GM23248 (cell line): ENCODE measurements at regions not wholly inside any gene's neighbourhood (a gene's known extent, or its start where the extent isn't known, plus 50 kb on each side); places are given as distances from the start of the nearest gene placed in this dataset.

Source experiments
- DNase-seq: peaks from one replicate; pipeline ENCODE4 v3.0.0-alpha.2; 2015
- H2AFZ ChIP-seq: fragments of 200-600 bp; sonication (generic); 2 replicates; pipeline ENCODE4 v1.6.1; 2016; ENCODE audit warnings: antibody characterized with exemption
- H3F3A ChIP-seq: fragments of 200-600 bp; sonication (generic); 2 replicates; pipeline ENCODE4 v1.6.1; 2016; ENCODE audit warnings: mild to moderate bottlenecking, antibody characterized with exemption, mixed run types; ENCODE audit not compliant: insufficient read depth
- H3K27ac ChIP-seq: fragments of 200-600 bp; sonication (generic); 2 replicates; pipeline ENCODE4 v1.5.1; 2016; ENCODE audit warnings: mild to moderate bottlenecking
- H3K27me3 ChIP-seq: fragments of 200-600 bp; sonication (generic); replicated peaks from 2 replicates; pipeline ENCODE4 v1.6.1; 2016; ENCODE audit warnings: mild to moderate bottlenecking; ENCODE audit not compliant: insufficient read depth
- H3K36me3 ChIP-seq: fragments of 200-600 bp; sonication (generic); 2 replicates; pipeline ENCODE4 v1.6.1; 2016; ENCODE audit warnings: low read depth, mild to moderate bottlenecking
- H3K4me1 ChIP-seq: fragments of 200-600 bp; sonication (generic); 2 replicates; pipeline ENCODE4 v1.6.1; 2016; ENCODE audit warnings: mild to moderate bottlenecking; ENCODE audit not compliant: insufficient read depth
- H3K4me2 ChIP-seq: fragments of 200-600 bp; sonication (generic); one replicate; pipeline ENCODE4 v1.6.1; 2016; ENCODE audit warnings: mild to moderate bottlenecking; ENCODE audit not compliant: unreplicated experiment
- H3K4me3 ChIP-seq: fragments of 200-600 bp; sonication (generic); 2 replicates; pipeline ENCODE4 v1.5.1; 2016; ENCODE audit warnings: mild to moderate bottlenecking
- H3K79me2 ChIP-seq: fragments of 200-600 bp; sonication (generic); 2 replicates; pipeline ENCODE4 v1.6.1; 2016; ENCODE audit warnings: mild to moderate bottlenecking; ENCODE audit not compliant: insufficient read depth
- H3K9ac ChIP-seq: fragments of 200-600 bp; sonication (generic); 2 replicates; pipeline ENCODE4 v1.6.1; 2016; ENCODE audit warnings: mild to moderate bottlenecking
- H3K9me2 ChIP-seq: fragments of 200-600 bp; sonication (generic); 2 replicates; pipeline ENCODE4 v1.6.1; 2016; ENCODE audit warnings: mixed run types, mild to moderate bottlenecking, moderate library complexity; ENCODE audit not compliant: insufficient read depth
- H3K9me3 ChIP-seq: fragments of 200-600 bp; sonication (generic); one replicate; pipeline ENCODE4 v1.6.1; 2017; ENCODE audit warnings: low read depth
- H4K20me1 ChIP-seq: fragments of 200-600 bp; sonication (generic); 2 replicates; pipeline ENCODE4 v1.6.0; 2016; ENCODE audit not compliant: insufficient read depth
- EZH2 ChIP-seq: fragments of 200-600 bp; sonication (generic); IDR thresholded peaks from 2 replicates; pipeline ENCODE4 v1.6.1; 2018; ENCODE audit warnings: antibody characterized with exemption, mild to moderate bottlenecking; ENCODE audit not compliant: insufficient read depth, poor library complexity, severe bottlenecking
- EZH2phosphoT487 ChIP-seq: fragments of 200-600 bp; sonication (generic); IDR thresholded peaks from 2 replicates; pipeline ENCODE4 v1.6.1; 2018; ENCODE audit warnings: antibody characterized with exemption, moderate library complexity, mild to moderate bottlenecking, low read depth; ENCODE audit not compliant: insufficient read depth
- WGBS, 2 experiments: methylation state at CpG; one replicate each; pipeline ENCODE4 v1.1.6; 2015 to 2017; ENCODE audit warnings: low lambda C conversion rate in 2 of 2, low coverage in 1 of 2; ENCODE audit errors: missing lambda C conversion rate in 2 of 2; 5-methylcytosine and 5-hydroxymethylcytosine counted together
- in situ Hi-C: fragments of 300-500 bp; cut with MboI; formaldehyde crosslinking; loops from 2 replicates; pipeline ENCODE4 v1.15.0; 2020

GRCh38 chr4:177945268-177945667 is 503.0 kb upstream of the AGA start:
- Histone ChIP-seq H3K79me2 (no peaks in the 10 kb centered on the region), H2AFZ (no peak overlapping the region), H3K9me3 (no peaks in the 10 kb centered on the region), H3F3A (no peaks in the 10 kb centered on the region), H3K4me3 (no peak overlapping the region), H3K9me2 (no peaks in the 10 kb centered on the region), H3K9ac (no peak overlapping the region), H4K20me1 (no peaks in the 10 kb centered on the region), H3K4me1 (no peaks in the 10 kb centered on the region), H3K4me2 (no peak overlapping the region), H3K27me3 (no peaks in the 10 kb centered on the region), H3K36me3 (no peaks in the 10 kb centered on the region), H3K27ac (no peak overlapping the region)
- DNase-seq: no peak
- TF ChIP-seq EZH2phosphoT487: no peak
- no peak for TF ChIP-seq EZH2
- in situ Hi-C loops: no loop called here
- WGBS, 2 experiments: 0 to 16% methylated on average over 2 of the region's 2 CpGs

- Histone ChIP-seq H3F3A (no peaks in the 10 kb centered on the region), H3K9me3 (no peaks in the 10 kb centered on the region), H4K20me1 (no peaks in the 10 kb centered on the region), H3K79me2 (no peaks in the 10 kb centered on the region), H3K9ac (no peak overlapping the region), H3K4me3 (no peak overlapping the region), H3K27me3 (no peaks in the 10 kb centered on the region), H3K36me3 (no peaks in the 10 kb centered on the region), H3K4me1 (no peaks in the 10 kb centered on the region), H3K27ac (no peak overlapping the region), H2AFZ (no peak overlapping the region), H3K4me2 (no peak overlapping the region), H3K9me2 (no peaks in the 10 kb centered on the region)
- in situ Hi-C loops: no loop called here
- WGBS, 2 experiments: 24 to 25% methylated on average over 1 of the region's 1 CpG
- DNase-seq: no peak
- no peak for TF ChIP-seq EZH2
- TF ChIP-seq EZH2phosphoT487: no peak
These were observed 505.4 kb upstream of the AGA start for GRCh38 chr4:177947607-177948006.

DNA sequence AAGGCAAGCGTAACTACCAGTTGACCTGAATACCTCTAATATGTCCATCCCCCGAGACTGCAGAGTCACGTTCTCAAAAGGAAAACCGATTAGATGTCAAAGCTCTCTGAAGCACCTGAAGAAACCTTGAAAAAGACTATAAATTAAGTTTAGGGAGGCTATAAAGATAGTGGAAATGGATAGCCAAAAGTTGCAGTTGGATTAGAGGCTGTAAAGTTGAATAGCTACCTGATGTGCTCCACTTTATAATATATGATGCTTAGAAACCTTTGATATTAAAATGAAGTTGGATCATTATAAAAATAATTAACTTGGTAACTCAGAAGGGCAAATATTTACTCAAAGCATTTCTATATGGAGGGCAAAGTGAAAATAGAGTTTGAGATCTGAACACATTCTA is 506.6 kb upstream of the AGA start:
- Histone ChIP-seq H3K79me2 (no peaks in the 10 kb centered on the region), H3K36me3 (no peaks in the 10 kb centered on the region), H2AFZ (no peak overlapping the region), H3F3A (no peaks in the 10 kb centered on the region), H3K4me3 (no peak overlapping the region), H3K9ac (no peak overlapping the region), H3K4me1 (no peaks in the 10 kb centered on the region), H3K9me3 (no peaks in the 10 kb centered on the region), H3K27me3 (no peaks in the 10 kb centered on the region), H3K4me2 (no peak overlapping the region), H3K9me2 (no peaks in the 10 kb centered on the region), H4K20me1 (no peaks in the 10 kb centered on the region), H3K27ac (no peak overlapping the region)
- 28 to 34% methylated on average over 4 of the region's 4 CpGs for WGBS, 2 experiments
- TF ChIP-seq EZH2 (no peak), EZH2phosphoT487 (no peak)
- DNase-seq: no peak
- in situ Hi-C loops: no loop called here

- no peak for DNase-seq
- H4K20me1 ChIP-seq: no peaks in the 10 kb centered on the region
- no peaks in the 10 kb centered on the region for H3K9me2 ChIP-seq
- H3K9ac ChIP-seq: no peak overlapping the region
- H3K4me2 ChIP-seq: no peak overlapping the region
- H3K27me3 ChIP-seq: no peaks in the 10 kb centered on the region
- no peak for TF ChIP-seq EZH2phosphoT487
- no peaks in the 10 kb centered on the region for H3K9me3 ChIP-seq
- H3K4me3 ChIP-seq: no peak overlapping the region
- in situ Hi-C loops: no loop called here
- no peaks in the 10 kb centered on the region for H3F3A ChIP-seq
- no peak overlapping the region for H3K27ac ChIP-seq
- no peaks in the 10 kb centered on the region for H3K4me1 ChIP-seq
- no peaks in the 10 kb centered on the region for H3K36me3 ChIP-seq
- no peaks in the 10 kb centered on the region for H3K79me2 ChIP-seq
- H2AFZ ChIP-seq: no peak overlapping the region
- WGBS, 2 experiments: 51% methylated on average over 2 of the region's 2 CpGs
These were observed 508.8 kb upstream of the AGA start for GRCh38 chr4:177951026-177951425.

- Histone ChIP-seq H3K9me3 (no peaks in the 10 kb centered on the region), H4K20me1 (no peaks in the 10 kb centered on the region), H3K4me1 (no peaks in the 10 kb centered on the region), H3K27me3 (no peaks in the 10 kb centered on the region), H3K36me3 (no peaks in the 10 kb centered on the region), H3K79me2 (no peaks in the 10 kb centered on the region), H3K9ac (no peak overlapping the region), H3K9me2 (no peaks in the 10 kb centered on the region), H3K4me3 (no peak overlapping the region), H3K27ac (no peak overlapping the region), H3F3A (no peaks in the 10 kb centered on the region), H2AFZ (no peak overlapping the region), H3K4me2 (no peak overlapping the region)
- no peak for DNase-seq
- WGBS, 2 experiments: 48 to 59% methylated on average over 2 of the region's 2 CpGs
- TF ChIP-seq EZH2: no peak
- TF ChIP-seq EZH2phosphoT487: no peak
- in situ Hi-C loops: no loop called here
These were observed 510.5 kb upstream of the AGA start for GRCh38 chr4:177952723-177953122.
